ENCODE measurements at regions not wholly inside any gene's neighbourhood (a gene's known extent, or its start where the extent isn't known, plus 50 kb on each side); places are given as distances from the start of the nearest gene placed in this dataset.
"Not testable (repeated sequence)": the region's sequence is repeated elsewhere in the genome, so short reads cannot be mapped to it uniquely, and the experiment has no call there.

DNA sequence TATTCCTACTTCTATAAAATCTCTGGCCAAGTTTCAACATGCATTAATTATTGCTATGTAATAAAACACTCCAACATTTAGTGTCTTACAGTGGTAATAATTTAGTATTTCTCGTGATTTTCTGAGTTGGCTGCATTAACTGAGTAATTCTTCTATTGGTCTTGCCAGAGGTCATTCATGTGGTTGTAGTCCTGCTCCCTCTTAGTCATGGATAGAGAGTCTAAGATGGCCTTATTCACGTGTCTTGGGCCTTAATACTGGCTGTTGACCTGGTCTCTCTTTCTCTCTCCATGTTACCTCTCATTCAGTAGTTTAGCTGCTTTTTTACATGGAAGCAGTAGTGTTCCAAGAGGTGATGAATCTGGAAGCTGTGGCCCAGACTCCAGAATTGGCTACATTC, 140.1 kb upstream of the ZBTB20 start:
- TF ChIP-seq, protein P1, sequence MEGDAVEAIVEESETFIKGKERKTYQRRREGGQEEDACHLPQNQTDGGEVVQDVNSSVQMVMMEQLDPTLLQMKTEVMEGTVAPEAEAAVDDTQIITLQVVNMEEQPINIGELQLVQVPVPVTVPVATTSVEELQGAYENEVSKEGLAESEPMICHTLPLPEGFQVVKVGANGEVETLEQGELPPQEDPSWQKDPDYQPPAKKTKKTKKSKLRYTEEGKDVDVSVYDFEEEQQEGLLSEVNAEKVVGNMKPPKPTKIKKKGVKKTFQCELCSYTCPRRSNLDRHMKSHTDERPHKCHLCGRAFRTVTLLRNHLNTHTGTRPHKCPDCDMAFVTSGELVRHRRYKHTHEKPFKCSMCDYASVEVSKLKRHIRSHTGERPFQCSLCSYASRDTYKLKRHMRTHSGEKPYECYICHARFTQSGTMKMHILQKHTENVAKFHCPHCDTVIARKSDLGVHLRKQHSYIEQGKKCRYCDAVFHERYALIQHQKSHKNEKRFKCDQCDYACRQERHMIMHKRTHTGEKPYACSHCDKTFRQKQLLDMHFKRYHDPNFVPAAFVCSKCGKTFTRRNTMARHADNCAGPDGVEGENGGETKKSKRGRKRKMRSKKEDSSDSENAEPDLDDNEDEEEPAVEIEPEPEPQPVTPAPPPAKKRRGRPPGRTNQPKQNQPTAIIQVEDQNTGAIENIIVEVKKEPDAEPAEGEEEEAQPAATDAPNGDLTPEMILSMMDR (IDR thresholded peaks at IDR 0.05; ENCODE audit: insufficient read depth, low read length, severe bottlenecking) = no peak
- DNase-seq (ENCODE audit: low read depth) (no peak), FAIRE-seq (no peak)
- H3K4me3 ChIP-seq (ENCODE audit: low read depth, low read length) = no peak overlapping the region
- no peaks in the 10 kb centered on the region for H3K36me3 ChIP-seq (ENCODE audit: control insufficient read depth, insufficient read depth, low read length)
- no peaks in the 10 kb centered on the region for H3K27me3 ChIP-seq (ENCODE audit: control insufficient read depth, insufficient read depth, low read length)

DNA sequence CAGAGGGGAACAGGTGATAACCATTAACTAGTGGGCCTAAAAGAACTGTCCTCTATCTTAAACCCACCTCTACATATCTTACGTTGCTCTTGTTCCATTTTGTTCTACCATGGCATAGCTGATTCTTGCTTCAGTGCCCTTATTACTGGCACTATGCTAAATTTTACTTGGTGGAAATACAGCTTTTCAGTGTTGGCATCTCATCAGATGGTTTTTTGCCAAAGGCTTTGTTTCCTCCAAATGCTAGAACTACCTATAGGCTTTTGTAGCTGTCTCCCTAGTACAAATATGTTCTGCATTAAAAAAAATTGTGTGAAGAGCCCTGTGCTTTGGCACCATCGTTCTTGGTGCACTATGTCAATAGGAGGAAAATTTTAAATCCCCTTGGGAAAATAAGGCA, 145.0 kb upstream of the ZBTB20 start:
- DNase-seq (ENCODE audit: low read depth) (no peak), FAIRE-seq (no peak)
- H3K36me3 ChIP-seq (ENCODE audit: control insufficient read depth, insufficient read depth, low read length) = no peaks in the 10 kb centered on the region
- TF ChIP-seq, protein P1 (IDR thresholded peaks at IDR 0.05; ENCODE audit: insufficient read depth, low read length, severe bottlenecking) = no peak
- H3K4me3 ChIP-seq (ENCODE audit: low read depth, low read length) = no peak overlapping the region
- no peaks in the 10 kb centered on the region for H3K27me3 ChIP-seq (ENCODE audit: control insufficient read depth, insufficient read depth, low read length)

DNA sequence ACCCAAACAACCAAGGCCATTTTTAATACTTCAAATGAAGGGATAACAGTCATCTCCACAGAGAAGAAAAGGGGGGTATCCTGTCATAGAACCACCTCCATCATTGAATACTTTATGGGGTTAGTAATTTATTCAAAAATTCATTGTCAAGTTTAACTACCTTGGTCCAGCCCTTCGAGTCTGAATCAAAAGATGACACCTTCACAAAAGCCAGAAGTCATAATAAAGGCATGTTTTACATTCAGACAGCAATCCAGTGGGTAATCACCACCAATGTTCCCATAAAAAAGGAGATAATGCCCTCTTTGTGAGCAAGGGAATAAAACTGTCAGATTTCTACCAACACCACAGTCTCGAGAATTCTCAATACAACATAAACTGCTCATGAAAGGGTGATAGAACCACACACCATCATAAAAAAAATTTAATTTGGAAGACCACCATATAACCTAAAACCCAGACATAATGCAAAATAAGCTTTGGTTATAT, 145.6 kb upstream of the ZBTB20 start:
- DNase-seq (ENCODE audit: low read depth) = no peak
- no peak overlapping the region for H3K4me3 ChIP-seq (ENCODE audit: low read depth, low read length)
- TF ChIP-seq, protein P1 (IDR thresholded peaks at IDR 0.05; ENCODE audit: insufficient read depth, low read length, severe bottlenecking) = no peak
- H3K36me3 ChIP-seq (ENCODE audit: control insufficient read depth, insufficient read depth, low read length) = no peaks in the 10 kb centered on the region
- H3K27me3 ChIP-seq (ENCODE audit: control insufficient read depth, insufficient read depth, low read length) = no peaks in the 10 kb centered on the region
- no peak for FAIRE-seq

DNA sequence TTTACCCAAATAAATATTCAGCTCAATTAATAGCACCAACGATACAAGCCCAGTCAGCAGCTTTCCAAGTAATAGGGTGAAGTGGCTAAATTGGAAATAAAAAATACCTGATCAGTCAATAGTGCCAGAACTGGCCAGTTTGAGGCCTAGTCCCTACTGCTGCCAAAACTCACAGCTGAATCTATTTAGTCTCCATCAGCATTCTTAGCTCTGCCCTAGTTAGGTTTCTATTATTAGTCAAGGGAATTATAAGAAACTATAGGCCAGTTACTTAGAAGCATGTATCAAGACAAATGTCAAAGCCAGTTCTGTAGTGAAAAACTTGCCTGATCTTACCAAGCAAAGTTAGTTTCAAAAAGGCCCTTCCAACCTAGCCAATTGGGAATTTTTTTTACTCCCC, 146.2 kb upstream of the ZBTB20 start:
- FAIRE-seq = no peak
- DNase-seq (ENCODE audit: low read depth) = no peak
- Histone ChIP-seq H3K36me3 (ENCODE audit: control insufficient read depth, insufficient read depth, low read length) (no peaks in the 10 kb centered on the region), H3K27me3 (ENCODE audit: control insufficient read depth, insufficient read depth, low read length) (no peaks in the 10 kb centered on the region), H3K4me3 (ENCODE audit: low read depth, low read length) (no peak overlapping the region)
- TF ChIP-seq, protein P1 (IDR thresholded peaks at IDR 0.05; ENCODE audit: insufficient read depth, low read length, severe bottlenecking) = no peak

DNA sequence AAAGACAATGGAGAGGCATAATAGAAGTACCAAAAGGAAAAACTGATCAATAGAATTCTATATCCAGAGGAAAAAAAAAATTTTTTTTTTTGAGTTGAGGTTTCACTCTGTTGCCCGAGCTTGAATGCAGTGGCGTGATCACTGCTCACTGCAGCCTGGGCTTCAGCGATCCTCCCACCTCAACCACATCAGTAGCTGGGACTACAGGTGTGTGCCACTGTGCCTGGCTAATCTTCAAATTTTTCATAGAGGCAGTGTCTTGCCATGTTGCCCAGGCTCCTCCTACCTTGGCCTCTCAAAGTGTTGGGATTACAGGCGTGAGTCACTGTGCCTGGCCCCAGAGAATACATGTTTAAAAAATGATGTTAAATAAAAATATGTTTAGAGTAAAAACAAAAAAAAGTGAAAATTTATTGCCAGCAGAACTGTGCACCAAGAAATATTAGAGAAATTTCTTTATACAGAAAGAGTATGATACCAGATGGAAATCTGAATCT, 154.3 kb upstream of the ZBTB20 start:
- TF ChIP-seq, protein P1 (IDR thresholded peaks at IDR 0.05; ENCODE audit: insufficient read depth, low read length, severe bottlenecking) = no peak
- Histone ChIP-seq H3K4me3 (ENCODE audit: low read depth, low read length) (no peak overlapping the region), H3K27me3 (ENCODE audit: control insufficient read depth, insufficient read depth, low read length) (no peaks in the 10 kb centered on the region), H3K36me3 (ENCODE audit: control insufficient read depth, insufficient read depth, low read length) (no peaks in the 10 kb centered on the region)
- DNase-seq (ENCODE audit: low read depth) (peak; percentile 9), FAIRE-seq (no peak)

DNA sequence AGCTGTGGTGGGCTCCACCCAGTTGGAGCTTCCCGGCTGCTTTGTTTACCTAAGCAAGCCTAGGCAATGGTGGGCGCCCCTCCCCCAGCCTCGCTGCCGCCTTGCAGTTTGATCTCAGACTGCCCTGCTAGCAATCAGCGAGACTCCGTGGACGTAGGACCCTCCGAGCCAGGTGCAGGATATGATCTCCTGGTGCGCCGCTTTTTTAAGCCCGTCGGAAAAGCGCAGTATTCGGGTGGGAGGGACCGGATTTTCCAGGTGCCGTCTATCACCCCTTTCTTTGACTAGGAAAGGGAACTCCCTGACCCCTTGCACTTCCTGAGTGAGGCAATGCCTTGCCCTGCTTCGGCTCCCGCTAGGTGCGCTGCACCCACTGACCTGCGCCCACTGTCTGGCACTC, 170.9 kb upstream of the ZBTB20 start:
- not testable (repeated sequence) for H3K4me3 ChIP-seq (ENCODE audit: low read depth, low read length); H3K36me3 ChIP-seq (ENCODE audit: control insufficient read depth, insufficient read depth, low read length); FAIRE-seq; DNase-seq (ENCODE audit: low read depth); H3K27me3 ChIP-seq (ENCODE audit: control insufficient read depth, insufficient read depth, low read length)

Measured in bronchial epithelial cell (primary cell).